H1 (cell line): ENCODE measurements at regions not wholly inside any gene's neighbourhood (a gene's known extent, or its start where the extent isn't known, plus 50 kb on each side); places are given as distances from the start of the nearest gene placed in this dataset.

Source experiments
- CREB1 ChIP-seq: IDR thresholded peaks from 2 replicates; pipeline ENCODE4 v1.6.1; 2012; ENCODE audit warnings: inconsistent platforms
- HDAC2 ChIP-seq, 2 experiments: fragments of 300-600 bp in 1 of 2; sonication (generic) in 1 of 2; IDR thresholded peaks; 2 replicates each; pipeline ENCODE4 v1.6.1; 2011 to 2012; ENCODE audit warnings: low read depth in 2 of 2, low read length in 2 of 2, mild to moderate bottlenecking in 2 of 2, moderate library complexity in 2 of 2, borderline replicate concordance in 1 of 2, inconsistent platforms in 1 of 2
- HDAC6 ChIP-seq: IDR thresholded peaks from one replicate; pipeline ENCODE4 v1.7.1; 2012; ENCODE audit warnings: low read depth, mild to moderate bottlenecking, inconsistent platforms, low read length, moderate library complexity

DNA sequence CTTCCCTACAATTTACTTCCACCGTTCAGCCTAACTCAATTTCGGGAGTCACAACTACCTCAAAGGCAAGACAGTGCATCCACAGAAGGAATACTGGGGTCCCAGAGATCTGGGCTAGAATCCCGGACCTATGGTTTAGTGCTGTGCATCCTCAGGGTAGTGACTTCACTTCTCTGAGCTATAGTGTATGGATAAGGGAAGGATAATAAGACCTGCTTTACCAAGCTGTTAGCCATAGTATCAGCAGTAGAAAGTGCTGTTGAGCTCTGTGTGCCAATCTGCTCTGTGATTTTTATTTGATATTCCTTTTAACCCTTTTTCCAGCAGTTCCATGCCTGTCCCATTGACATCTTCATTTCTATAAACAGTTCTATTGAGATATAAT lies 1044.3 kb downstream of the BCL11B start (continued):
- TF ChIP-seq CREB1 (no peak), HDAC6 (no peak), HDAC2 (IDR thresholded peaks at IDR 0.05; ENCODE audit: borderline replicate concordance in 1 of 2, low read depth in 2 of 2, low read length in 2 of 2) (no peak)
